NT2/D1 (cell line): ENCODE measurements at regions not wholly inside any gene's neighbourhood (a gene's known extent, or its start where the extent isn't known, plus 50 kb on each side); places are given as distances from the start of the nearest gene placed in this dataset.

Source experiments
- SUZ12 ChIP-seq: IDR thresholded peaks from 2 replicates; pipeline ENCODE4 v1.6.1; 2011; ENCODE audit not compliant: insufficient read length, insufficient read depth; ENCODE audit errors: extremely low read depth
- YY1 ChIP-seq: IDR thresholded peaks from 2 replicates; pipeline ENCODE4 v1.6.1; 2011; ENCODE audit not compliant: insufficient read length, insufficient read depth

- TF ChIP-seq YY1 (no peak), SUZ12 (no peak)
Measured at GRCh38 chr16:64240586-64240985, 881.3 kb downstream of the CDH11 start.
